ENCODE measurements at regions not wholly inside any gene's neighbourhood (a gene's known extent, or its start where the extent isn't known, plus 50 kb on each side); places are given as distances from the start of the nearest gene placed in this dataset.

GRCh38 chr4:28879900-28880299 is 1840.3 kb upstream of the PCDH7 start:
- no peak for TF ChIP-seq YY1 (IDR thresholded peaks at IDR 0.05; ENCODE audit: insufficient read depth, insufficient read length)
- no peak for TF ChIP-seq ZNF274 (IDR thresholded peaks at IDR 0.05; ENCODE audit: low read depth, low read length)
- TF ChIP-seq SUZ12 (IDR thresholded peaks at IDR 0.05; ENCODE audit: extremely low read depth, insufficient read depth, insufficient read length) = no peak

Measured in NT2/D1 (cell line).